ENCODE measurements at regions not wholly inside any gene's neighbourhood (a gene's known extent, or its start where the extent isn't known, plus 50 kb on each side); places are given as distances from the start of the nearest gene placed in this dataset.

DNA sequence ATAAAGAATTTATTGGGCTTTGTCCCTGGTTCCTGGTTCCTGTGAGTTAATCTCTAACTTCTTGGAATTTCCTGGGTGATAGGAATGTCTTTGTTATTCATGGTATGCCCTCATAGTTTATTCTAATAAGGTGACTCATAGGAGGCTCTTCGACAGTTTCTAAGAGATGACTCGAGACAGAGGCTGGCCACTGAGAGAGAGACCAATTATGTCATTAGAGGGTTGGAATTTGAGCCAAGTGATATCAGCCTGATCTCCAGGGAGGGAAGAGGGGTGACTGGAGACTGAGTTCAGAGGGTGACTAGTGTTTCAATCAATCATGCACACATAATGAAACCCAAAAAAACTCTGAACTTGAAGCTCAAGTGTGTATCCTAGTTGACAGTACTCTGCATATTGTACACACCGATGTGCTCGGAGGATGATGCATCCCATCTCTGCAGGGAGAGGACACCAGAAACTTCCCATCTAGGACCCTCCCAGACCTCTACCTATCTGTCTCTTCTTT, 185.7 kb downstream of the MTCL1 start (continued):
- TF ChIP-seq BHLHE40 (IDR thresholded peaks at IDR 0.05; ENCODE audit: low read length) (peak; percentile 68), MEIS2 (IDR thresholded peaks at IDR 0.05; ENCODE audit: partially characterized antibody) (peak; percentile 96), TBP (optimal IDR thresholded peaks at IDR 0.05; ENCODE audit: low read depth, low read length) (peak; percentile 33), SMARCE1 (IDR thresholded peaks at IDR 0.05) (peak; percentile 92), HDAC2 (IDR thresholded peaks at IDR 0.05) (peak; percentile 61; the same call in 1 of the 2 replicates), XRCC5 (IDR thresholded peaks at IDR 0.05; ENCODE audit: low read depth, low read length) (no peak), ZNF133 (CRISPR knock-in tag; IDR thresholded peaks at IDR 0.05) (no peak), TAF15 (IDR thresholded peaks at IDR 0.05; ENCODE audit: low read depth, low read length) (no peak), ELF1 (tag; IDR thresholded peaks at IDR 0.05) (peak; percentile 59), EP300 (IDR thresholded peaks at IDR 0.05; ENCODE audit: low read length) (peak; percentile 82), GTF2E2 (tag; IDR thresholded peaks at IDR 0.05) (no peak), EHMT2 (IDR thresholded peaks at IDR 0.05) (peak; percentile 85), MYNN (IDR thresholded peaks at IDR 0.05) (peak; percentile 35; the same call in 1 of the 2 replicates), MYNN (CRISPR knock-in tag; IDR thresholded peaks at IDR 0.05) (no peak), PURB (CRISPR knock-in tag; IDR thresholded peaks at IDR 0.05; ENCODE audit: low read depth) (no peak), RFX7 (CRISPR knock-in tag; IDR thresholded peaks at IDR 0.05) (no peak), GATAD2B (IDR thresholded peaks at IDR 0.05; ENCODE audit: borderline replicate concordance) (peak; percentile 75; the same call in 1 of the 2 replicates)
- TF ChIP-seq, protein P1, sequence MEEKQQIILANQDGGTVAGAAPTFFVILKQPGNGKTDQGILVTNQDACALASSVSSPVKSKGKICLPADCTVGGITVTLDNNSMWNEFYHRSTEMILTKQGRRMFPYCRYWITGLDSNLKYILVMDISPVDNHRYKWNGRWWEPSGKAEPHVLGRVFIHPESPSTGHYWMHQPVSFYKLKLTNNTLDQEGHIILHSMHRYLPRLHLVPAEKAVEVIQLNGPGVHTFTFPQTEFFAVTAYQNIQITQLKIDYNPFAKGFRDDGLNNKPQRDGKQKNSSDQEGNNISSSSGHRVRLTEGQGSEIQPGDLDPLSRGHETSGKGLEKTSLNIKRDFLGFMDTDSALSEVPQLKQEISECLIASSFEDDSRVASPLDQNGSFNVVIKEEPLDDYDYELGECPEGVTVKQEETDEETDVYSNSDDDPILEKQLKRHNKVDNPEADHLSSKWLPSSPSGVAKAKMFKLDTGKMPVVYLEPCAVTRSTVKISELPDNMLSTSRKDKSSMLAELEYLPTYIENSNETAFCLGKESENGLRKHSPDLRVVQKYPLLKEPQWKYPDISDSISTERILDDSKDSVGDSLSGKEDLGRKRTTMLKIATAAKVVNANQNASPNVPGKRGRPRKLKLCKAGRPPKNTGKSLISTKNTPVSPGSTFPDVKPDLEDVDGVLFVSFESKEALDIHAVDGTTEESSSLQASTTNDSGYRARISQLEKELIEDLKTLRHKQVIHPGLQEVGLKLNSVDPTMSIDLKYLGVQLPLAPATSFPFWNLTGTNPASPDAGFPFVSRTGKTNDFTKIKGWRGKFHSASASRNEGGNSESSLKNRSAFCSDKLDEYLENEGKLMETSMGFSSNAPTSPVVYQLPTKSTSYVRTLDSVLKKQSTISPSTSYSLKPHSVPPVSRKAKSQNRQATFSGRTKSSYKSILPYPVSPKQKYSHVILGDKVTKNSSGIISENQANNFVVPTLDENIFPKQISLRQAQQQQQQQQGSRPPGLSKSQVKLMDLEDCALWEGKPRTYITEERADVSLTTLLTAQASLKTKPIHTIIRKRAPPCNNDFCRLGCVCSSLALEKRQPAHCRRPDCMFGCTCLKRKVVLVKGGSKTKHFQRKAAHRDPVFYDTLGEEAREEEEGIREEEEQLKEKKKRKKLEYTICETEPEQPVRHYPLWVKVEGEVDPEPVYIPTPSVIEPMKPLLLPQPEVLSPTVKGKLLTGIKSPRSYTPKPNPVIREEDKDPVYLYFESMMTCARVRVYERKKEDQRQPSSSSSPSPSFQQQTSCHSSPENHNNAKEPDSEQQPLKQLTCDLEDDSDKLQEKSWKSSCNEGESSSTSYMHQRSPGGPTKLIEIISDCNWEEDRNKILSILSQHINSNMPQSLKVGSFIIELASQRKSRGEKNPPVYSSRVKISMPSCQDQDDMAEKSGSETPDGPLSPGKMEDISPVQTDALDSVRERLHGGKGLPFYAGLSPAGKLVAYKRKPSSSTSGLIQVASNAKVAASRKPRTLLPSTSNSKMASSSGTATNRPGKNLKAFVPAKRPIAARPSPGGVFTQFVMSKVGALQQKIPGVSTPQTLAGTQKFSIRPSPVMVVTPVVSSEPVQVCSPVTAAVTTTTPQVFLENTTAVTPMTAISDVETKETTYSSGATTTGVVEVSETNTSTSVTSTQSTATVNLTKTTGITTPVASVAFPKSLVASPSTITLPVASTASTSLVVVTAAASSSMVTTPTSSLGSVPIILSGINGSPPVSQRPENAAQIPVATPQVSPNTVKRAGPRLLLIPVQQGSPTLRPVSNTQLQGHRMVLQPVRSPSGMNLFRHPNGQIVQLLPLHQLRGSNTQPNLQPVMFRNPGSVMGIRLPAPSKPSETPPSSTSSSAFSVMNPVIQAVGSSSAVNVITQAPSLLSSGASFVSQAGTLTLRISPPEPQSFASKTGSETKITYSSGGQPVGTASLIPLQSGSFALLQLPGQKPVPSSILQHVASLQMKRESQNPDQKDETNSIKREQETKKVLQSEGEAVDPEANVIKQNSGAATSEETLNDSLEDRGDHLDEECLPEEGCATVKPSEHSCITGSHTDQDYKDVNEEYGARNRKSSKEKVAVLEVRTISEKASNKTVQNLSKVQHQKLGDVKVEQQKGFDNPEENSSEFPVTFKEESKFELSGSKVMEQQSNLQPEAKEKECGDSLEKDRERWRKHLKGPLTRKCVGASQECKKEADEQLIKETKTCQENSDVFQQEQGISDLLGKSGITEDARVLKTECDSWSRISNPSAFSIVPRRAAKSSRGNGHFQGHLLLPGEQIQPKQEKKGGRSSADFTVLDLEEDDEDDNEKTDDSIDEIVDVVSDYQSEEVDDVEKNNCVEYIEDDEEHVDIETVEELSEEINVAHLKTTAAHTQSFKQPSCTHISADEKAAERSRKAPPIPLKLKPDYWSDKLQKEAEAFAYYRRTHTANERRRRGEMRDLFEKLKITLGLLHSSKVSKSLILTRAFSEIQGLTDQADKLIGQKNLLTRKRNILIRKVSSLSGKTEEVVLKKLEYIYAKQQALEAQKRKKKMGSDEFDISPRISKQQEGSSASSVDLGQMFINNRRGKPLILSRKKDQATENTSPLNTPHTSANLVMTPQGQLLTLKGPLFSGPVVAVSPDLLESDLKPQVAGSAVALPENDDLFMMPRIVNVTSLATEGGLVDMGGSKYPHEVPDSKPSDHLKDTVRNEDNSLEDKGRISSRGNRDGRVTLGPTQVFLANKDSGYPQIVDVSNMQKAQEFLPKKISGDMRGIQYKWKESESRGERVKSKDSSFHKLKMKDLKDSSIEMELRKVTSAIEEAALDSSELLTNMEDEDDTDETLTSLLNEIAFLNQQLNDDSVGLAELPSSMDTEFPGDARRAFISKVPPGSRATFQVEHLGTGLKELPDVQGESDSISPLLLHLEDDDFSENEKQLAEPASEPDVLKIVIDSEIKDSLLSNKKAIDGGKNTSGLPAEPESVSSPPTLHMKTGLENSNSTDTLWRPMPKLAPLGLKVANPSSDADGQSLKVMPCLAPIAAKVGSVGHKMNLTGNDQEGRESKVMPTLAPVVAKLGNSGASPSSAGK (IDR thresholded peaks at IDR 0.05): 0 out of 2 replicates have a peak, but pooled peaks have one; percentile 4

Measured in K562 (cell line).